ENCODE measurements at regions not wholly inside any gene's neighbourhood (a gene's known extent, or its start where the extent isn't known, plus 50 kb on each side); places are given as distances from the start of the nearest gene placed in this dataset.

DNA sequence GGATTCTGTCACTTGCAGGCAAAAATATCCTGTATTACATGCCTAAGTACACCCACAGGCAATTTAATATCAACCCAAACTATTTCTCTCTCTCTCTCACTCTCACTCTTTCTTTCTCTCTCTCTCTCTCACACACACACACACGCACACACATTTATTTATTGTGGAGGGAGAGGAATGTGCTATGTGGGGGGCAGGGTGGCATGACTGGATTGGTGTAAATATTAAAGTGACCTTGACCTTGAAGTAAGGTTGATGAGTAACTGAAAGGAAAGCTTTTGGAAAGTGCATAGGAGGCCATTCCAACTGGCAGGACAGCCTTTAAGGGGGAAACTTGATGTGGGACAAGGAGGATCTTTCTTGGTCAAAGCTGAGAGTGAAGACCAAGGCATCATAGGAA, 589.7 kb upstream of the KIRREL3 start:
- ChIA-PET CTCF (no interaction called here), POLR2A (interaction anchor here (0.6 kb wide), 1 partner anchor 433 kb away, joined by 3 read pairs; no protein-coding TSS in a partner anchor)
- Mint-ChIP-seq H3K27ac (ENCODE audit: low read depth, unreplicated experiment) (no peak overlapping the region), H3K36me3 (ENCODE audit: insufficient read depth, unreplicated experiment) (no peaks in the 10 kb centered on the region), H3K27me3 (ENCODE audit: insufficient read depth, unreplicated experiment) (no peaks in the 10 kb centered on the region), H3K4me3 (ENCODE audit: unreplicated experiment) (no peak overlapping the region), H3K4me1 (ENCODE audit: insufficient read depth, unreplicated experiment) (no peaks in the 10 kb centered on the region), H3K9me3 (ENCODE audit: unreplicated experiment) (no peaks in the 10 kb centered on the region)
- no TSS peak for BruUV-seq (replicated peaks)
- TF ChIP-seq, protein P1, sequence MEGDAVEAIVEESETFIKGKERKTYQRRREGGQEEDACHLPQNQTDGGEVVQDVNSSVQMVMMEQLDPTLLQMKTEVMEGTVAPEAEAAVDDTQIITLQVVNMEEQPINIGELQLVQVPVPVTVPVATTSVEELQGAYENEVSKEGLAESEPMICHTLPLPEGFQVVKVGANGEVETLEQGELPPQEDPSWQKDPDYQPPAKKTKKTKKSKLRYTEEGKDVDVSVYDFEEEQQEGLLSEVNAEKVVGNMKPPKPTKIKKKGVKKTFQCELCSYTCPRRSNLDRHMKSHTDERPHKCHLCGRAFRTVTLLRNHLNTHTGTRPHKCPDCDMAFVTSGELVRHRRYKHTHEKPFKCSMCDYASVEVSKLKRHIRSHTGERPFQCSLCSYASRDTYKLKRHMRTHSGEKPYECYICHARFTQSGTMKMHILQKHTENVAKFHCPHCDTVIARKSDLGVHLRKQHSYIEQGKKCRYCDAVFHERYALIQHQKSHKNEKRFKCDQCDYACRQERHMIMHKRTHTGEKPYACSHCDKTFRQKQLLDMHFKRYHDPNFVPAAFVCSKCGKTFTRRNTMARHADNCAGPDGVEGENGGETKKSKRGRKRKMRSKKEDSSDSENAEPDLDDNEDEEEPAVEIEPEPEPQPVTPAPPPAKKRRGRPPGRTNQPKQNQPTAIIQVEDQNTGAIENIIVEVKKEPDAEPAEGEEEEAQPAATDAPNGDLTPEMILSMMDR (IDR thresholded peaks at IDR 0.05; ENCODE audit: unreplicated experiment) = no peak
- no peak for DNase-seq (ENCODE audit: unreplicated experiment)
- intact Hi-C loops (cut with micrococcal nuclease) = no loop called here

DNA sequence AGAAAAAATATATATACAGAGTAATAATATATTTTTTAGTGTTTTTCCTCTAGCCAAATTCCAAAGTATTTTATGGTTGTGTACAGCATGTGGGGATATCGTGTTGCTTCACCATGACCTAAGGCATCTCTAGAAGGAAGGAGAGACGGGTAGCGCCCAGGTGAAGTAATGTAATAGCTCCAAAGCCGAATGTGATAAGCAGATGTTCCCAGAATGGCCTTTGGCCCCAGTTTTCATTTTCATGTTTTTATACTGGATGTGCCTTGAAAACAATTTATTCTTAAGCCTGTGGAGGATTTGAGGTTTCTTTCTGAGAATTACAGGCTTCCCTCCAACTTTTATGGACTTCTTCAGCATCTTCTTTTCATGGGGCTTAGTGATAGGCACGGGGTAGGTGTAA, 587.9 kb upstream of the KIRREL3 start:
- POLR2A ChIA-PET = interaction anchor here (0.7 kb wide), 1 partner anchor 17 kb away, joined by 3 read pairs; no protein-coding TSS in a partner anchor
- intact Hi-C loops (cut with micrococcal nuclease) = no loop called here
- H3K36me3 Mint-ChIP-seq (ENCODE audit: insufficient read depth, unreplicated experiment) = no peaks in the 10 kb centered on the region
- no peak overlapping the region for H3K27ac Mint-ChIP-seq (ENCODE audit: low read depth, unreplicated experiment)
- no TSS peak for BruUV-seq (replicated peaks)
- TF ChIP-seq, protein P1 (IDR thresholded peaks at IDR 0.05; ENCODE audit: unreplicated experiment) = no peak
- DNase-seq (ENCODE audit: unreplicated experiment) = no peak
- CTCF ChIA-PET = interaction anchor here (0.6 kb wide), 1 partner anchor 613 kb away, joined by 3 read pairs; no protein-coding TSS in a partner anchor
- no peaks in the 10 kb centered on the region for H3K4me1 Mint-ChIP-seq (ENCODE audit: insufficient read depth, unreplicated experiment)
- H3K9me3 Mint-ChIP-seq (ENCODE audit: unreplicated experiment) = no peaks in the 10 kb centered on the region
- no peak overlapping the region for H3K4me3 Mint-ChIP-seq (ENCODE audit: unreplicated experiment)
- H3K27me3 Mint-ChIP-seq (ENCODE audit: insufficient read depth, unreplicated experiment) = no peaks in the 10 kb centered on the region

DNA sequence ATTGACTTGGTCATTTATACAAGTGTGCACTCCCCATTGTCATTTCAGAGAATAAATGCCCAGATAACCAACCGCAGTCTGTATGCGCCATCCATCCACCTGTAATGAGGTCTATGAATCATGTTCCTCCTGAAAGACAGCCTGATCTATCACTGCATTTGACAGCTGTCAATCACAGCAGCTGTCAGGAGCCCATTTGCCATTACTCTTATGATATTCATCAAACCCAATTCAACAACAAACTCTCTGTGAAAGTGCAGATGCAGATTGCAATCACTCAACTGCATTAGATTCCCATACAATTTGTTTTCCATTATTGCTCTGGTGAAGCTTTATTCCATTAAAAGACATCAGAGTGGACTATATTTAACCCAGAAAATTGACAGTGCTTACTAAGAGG, 586.9 kb upstream of the KIRREL3 start:
- no TSS peak for BruUV-seq (replicated peaks)
- H3K4me3 Mint-ChIP-seq (ENCODE audit: unreplicated experiment) = no peak overlapping the region
- H3K4me1 Mint-ChIP-seq (ENCODE audit: insufficient read depth, unreplicated experiment) = no peaks in the 10 kb centered on the region
- POLR2A ChIA-PET = interaction anchor here (0.5 to 0.7 kb wide), 2 partner anchors 15 to 16 kb away, joined by 3 read pairs; no protein-coding TSS in a partner anchor
- intact Hi-C loops (cut with micrococcal nuclease) = no loop called here
- no peak for DNase-seq (ENCODE audit: unreplicated experiment)
- CTCF ChIA-PET = interaction anchor here (0.5 to 1.3 kb wide), 5 partner anchors 26 to 1586 kb away, joined by 3 to 4 read pairs (median 3); no protein-coding TSS in a partner anchor
- H3K9me3 Mint-ChIP-seq (ENCODE audit: unreplicated experiment) = no peaks in the 10 kb centered on the region
- TF ChIP-seq, protein P1 (IDR thresholded peaks at IDR 0.05; ENCODE audit: unreplicated experiment) = no peak
- no peaks in the 10 kb centered on the region for H3K36me3 Mint-ChIP-seq (ENCODE audit: insufficient read depth, unreplicated experiment)
- no peak overlapping the region for H3K27ac Mint-ChIP-seq (ENCODE audit: low read depth, unreplicated experiment)
- H3K27me3 Mint-ChIP-seq (ENCODE audit: insufficient read depth, unreplicated experiment) = no peaks in the 10 kb centered on the region

DNA sequence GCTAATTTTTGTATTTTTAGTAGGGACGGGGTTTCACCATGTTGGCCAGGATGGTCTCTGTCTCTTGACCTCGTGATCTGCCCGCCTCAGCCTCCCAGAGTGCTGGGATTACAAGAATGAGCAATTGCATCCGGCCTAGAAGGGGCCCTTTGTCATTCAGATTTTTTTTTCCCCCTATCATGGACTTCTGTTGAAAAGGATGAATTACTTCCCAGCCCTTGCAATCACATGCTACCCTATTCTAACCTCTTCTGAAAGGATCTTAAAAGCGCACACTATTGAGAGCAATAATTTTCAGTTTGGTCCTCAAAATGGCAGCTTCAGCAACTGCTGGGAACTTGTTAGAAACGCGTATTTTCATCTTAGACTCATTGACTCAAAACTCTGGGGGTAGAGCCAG, 575.6 kb upstream of the KIRREL3 start:
- Mint-ChIP-seq H3K27ac (ENCODE audit: low read depth, unreplicated experiment) (no peak overlapping the region), H3K27me3 (ENCODE audit: insufficient read depth, unreplicated experiment) (no peaks in the 10 kb centered on the region), H3K4me1 (ENCODE audit: insufficient read depth, unreplicated experiment) (no peaks in the 10 kb centered on the region), H3K36me3 (ENCODE audit: insufficient read depth, unreplicated experiment) (no peaks in the 10 kb centered on the region), H3K4me3 (ENCODE audit: unreplicated experiment) (no peak overlapping the region), H3K9me3 (ENCODE audit: unreplicated experiment) (no peaks in the 10 kb centered on the region)
- intact Hi-C loops (cut with micrococcal nuclease) = no loop called here
- ChIA-PET CTCF (interaction anchor here (1.1 kb wide), 1 partner anchor 24 kb away, joined by 3 read pairs; no protein-coding TSS in a partner anchor), POLR2A (no interaction called here)
- no TSS peak for BruUV-seq (replicated peaks)
- TF ChIP-seq, protein P1 (IDR thresholded peaks at IDR 0.05; ENCODE audit: unreplicated experiment) = no peak
- no peak for DNase-seq (ENCODE audit: unreplicated experiment)

All from MCF 10A (cell line).